GM13976 (cell line): ENCODE measurements at regions not wholly inside any gene's neighbourhood (a gene's known extent, or its start where the extent isn't known, plus 50 kb on each side); places are given as distances from the start of the nearest gene placed in this dataset.

Experiments
- DNase-seq: peaks from one replicate; pipeline ENCODE4 v3.0.0; 2012; ENCODE audit warnings: low spot score
- in situ Hi-C: fragments of 300-500 bp; cut with MboI; formaldehyde crosslinking; loops from one replicate; pipeline ENCODE4 v1.12.0; 2022; ENCODE audit warnings: low sequenced_read_pairs, mixed read lengths, inconsistent platforms; ENCODE audit not compliant: unreplicated experiment
- TF ChIP-seq, protein P1 (sequence below): IDR thresholded peaks from 2 replicates; pipeline ENCODE4 v1.5.1; 2012; ENCODE audit warnings: borderline replicate concordance, mild to moderate bottlenecking; ENCODE audit not compliant: insufficient read depth; ENCODE audit errors: extremely low read depth, missing control alignments, control extremely low read depth

DNA sequence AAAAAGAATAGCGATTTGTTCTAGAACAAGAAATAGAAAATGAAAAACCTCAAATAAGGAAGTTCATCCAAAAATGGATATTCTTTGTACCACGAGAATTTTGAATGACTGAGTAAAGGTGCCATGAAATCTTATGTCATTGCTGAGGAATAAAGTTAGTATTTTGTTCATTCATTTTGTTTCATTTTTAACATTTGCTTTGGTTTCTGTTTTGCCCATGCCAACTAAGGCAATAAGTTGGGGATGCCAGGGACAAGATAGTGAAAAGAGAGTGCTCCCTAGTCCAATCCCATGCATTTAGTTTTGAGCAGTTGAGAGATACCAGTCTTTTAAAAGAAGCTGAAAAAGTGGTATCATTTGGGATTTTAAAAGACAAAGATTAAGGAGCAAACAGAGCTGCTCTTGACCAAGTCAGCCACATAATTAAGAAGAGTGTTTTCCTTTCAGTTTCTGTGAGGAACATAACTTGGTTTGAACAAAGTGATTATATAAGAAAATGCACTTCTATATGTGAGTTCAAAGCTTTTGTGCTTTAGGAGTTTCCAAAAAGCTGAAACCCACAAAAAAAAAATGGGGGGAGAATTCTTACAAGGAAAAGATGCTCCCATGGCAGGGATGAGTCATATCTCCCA is 201.4 kb downstream of the PLOD2 start:
- in situ Hi-C loops = no loop called here
- TF ChIP-seq, protein P1, sequence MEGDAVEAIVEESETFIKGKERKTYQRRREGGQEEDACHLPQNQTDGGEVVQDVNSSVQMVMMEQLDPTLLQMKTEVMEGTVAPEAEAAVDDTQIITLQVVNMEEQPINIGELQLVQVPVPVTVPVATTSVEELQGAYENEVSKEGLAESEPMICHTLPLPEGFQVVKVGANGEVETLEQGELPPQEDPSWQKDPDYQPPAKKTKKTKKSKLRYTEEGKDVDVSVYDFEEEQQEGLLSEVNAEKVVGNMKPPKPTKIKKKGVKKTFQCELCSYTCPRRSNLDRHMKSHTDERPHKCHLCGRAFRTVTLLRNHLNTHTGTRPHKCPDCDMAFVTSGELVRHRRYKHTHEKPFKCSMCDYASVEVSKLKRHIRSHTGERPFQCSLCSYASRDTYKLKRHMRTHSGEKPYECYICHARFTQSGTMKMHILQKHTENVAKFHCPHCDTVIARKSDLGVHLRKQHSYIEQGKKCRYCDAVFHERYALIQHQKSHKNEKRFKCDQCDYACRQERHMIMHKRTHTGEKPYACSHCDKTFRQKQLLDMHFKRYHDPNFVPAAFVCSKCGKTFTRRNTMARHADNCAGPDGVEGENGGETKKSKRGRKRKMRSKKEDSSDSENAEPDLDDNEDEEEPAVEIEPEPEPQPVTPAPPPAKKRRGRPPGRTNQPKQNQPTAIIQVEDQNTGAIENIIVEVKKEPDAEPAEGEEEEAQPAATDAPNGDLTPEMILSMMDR = no peak

DNA sequence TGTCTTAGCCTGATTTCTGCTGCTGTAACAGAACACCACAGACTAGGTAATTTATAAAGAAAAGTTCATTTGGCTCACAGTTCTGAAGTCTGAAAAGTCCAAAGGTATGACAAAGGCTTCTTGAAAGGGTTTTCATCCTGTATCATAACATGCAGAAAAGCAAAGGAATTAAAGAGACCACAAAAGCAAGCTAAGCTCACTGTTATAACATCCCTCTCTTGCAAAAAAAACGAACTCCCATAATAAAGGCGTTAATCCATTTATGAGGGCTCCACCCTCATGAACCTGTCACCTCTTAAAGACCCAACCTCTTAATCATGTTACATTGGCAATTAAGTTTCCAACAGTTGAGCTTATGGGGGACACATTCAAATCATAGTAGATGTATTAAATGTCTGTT is 197.9 kb downstream of the PLOD2 start:
- TF ChIP-seq, protein P1 = no peak
- in situ Hi-C loops = no loop called here
- DNase-seq = no peak

More for the DNA sequence above, 201.4 kb downstream of the PLOD2 start:
- DNase-seq = no peak

DNA sequence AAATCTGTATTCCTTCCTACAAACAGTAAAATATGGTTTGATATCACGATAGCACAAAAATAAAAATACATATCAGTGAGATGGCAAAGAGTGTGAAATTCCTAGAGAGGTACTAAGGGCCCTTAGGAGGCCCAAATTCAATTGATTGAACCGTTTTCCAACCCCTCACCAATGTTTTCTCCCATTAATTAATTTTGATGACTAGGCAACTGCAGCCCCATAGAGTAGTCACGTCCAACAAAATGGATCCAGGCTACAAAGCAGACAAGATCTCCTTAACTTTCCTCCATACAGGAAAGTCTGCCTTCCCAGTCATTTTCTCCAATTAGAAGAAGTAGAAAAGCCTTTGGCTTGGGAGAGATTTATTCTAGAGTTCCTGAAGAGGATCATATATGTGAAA is 193.9 kb downstream of the PLOD2 start:
- DNase-seq = no peak
- TF ChIP-seq, protein P1 = no peak
- in situ Hi-C loops = no loop called here

GRCh38 chr3:145971186-145971585 is 189.8 kb downstream of the PLOD2 start:
- DNase-seq = no peak
- in situ Hi-C loops = no loop called here
- TF ChIP-seq, protein P1 = no peak

GRCh38 chr3:145972851-145973250 is 188.1 kb downstream of the PLOD2 start:
- TF ChIP-seq, protein P1 = no peak
- DNase-seq = no peak
- in situ Hi-C loops = no loop called here

GRCh38 chr3:145981056-145981455 is 179.9 kb downstream of the PLOD2 start:
- TF ChIP-seq, protein P1 = no peak
- DNase-seq = no peak
- in situ Hi-C loops = no loop called here
